GM12878 (cell line): ENCODE measurements at regions not wholly inside any gene's neighbourhood (a gene's known extent, or its start where the extent isn't known, plus 50 kb on each side); places are given as distances from the start of the nearest gene placed in this dataset.

Experiments
- ATAC-seq: fragments of 200-7000 bp; cut with Tn5 transposase; 3 replicates; pipeline ENCODE4 v1.9.1; 2020; ENCODE audit warnings: mild to moderate bottlenecking, moderate library complexity
- BruUV-seq: library from RNA; stranded (reverse); fragments of 400-500 nt; replicated peaks from 2 replicates; lab custom pipeline; 2021; lab: Mats Ljungman, UMichigan
- CTCF ChIA-PET: fragments of 300-600 bp; sonication (Branson Sonifier 250); formaldehyde crosslinking; extraction: SDS; loops from one replicate; lab custom pipeline; 2021; ENCODE audit warnings: inconsistent platforms; lab: Yijun Ruan, JAX
- POLR2A ChIA-PET: fragments of 350-600 bp; formaldehyde crosslinking; extraction: SDS; loops from one replicate; lab custom pipeline; 2021; ENCODE audit warnings: inconsistent platforms; lab: Charles Lee
- RAD21 ChIA-PET: fragments of 300-600 bp; sonication (Branson Sonifier 250); formaldehyde crosslinking; loops from one replicate; lab custom pipeline; 2023; ENCODE audit warnings: antibody characterized with exemption; ENCODE audit not compliant: unreplicated experiment; lab: Charles Lee
- SMC1A ChIA-PET: fragments of 300-600 bp; sonication (Branson Sonifier 250); formaldehyde crosslinking; loops from one replicate; lab custom pipeline; 2023; ENCODE audit not compliant: unreplicated experiment, uncharacterized antibody; lab: Charles Lee
- DNase-seq: peaks from one replicate; pipeline ENCODE4 v3.0.0-alpha.2; 2011; ENCODE audit warnings: low read depth, low spot score
- FAIRE-seq: peaks from 3 replicates; lab custom pipeline; 2011; peaks lifted over from hg19 to GRCh38; lab: Jason Lieb, UNC
- H2AFZ ChIP-seq: 2 replicates; pipeline ENCODE4 v1.6.0; 2011; ENCODE audit warnings: low read depth, low read length, control low read depth; ENCODE audit not compliant: control insufficient read depth
- H3K27ac ChIP-seq: 2 replicates; pipeline ENCODE4 v1.5.1; 2011; ENCODE audit warnings: control low read depth; ENCODE audit not compliant: control insufficient read depth, insufficient read depth
- H3K27me3 ChIP-seq, 2 experiments: replicated peaks in 1 of 2; 2 replicates each; pipeline versions ENCODE4 v1.6.0 to v1.6.1; 2011; ENCODE audit warnings: low read length in 1 of 2; ENCODE audit not compliant: control insufficient read depth in 2 of 2, insufficient read depth in 2 of 2
- H3K36me3 ChIP-seq, 2 experiments: 2 replicates each; pipeline ENCODE4 v1.5.1; 2011; ENCODE audit warnings: low read length in 1 of 2; ENCODE audit not compliant: control insufficient read depth in 2 of 2, insufficient read depth in 2 of 2
- H3K4me1 ChIP-seq: 2 replicates; pipeline ENCODE4 v1.6.1; 2011; ENCODE audit warnings: mild to moderate bottlenecking, low read length, moderate library complexity, mixed read lengths; ENCODE audit not compliant: control insufficient read depth, insufficient read depth
- H3K4me2 ChIP-seq: 2 replicates; pipeline ENCODE4 v1.6.0; 2011; ENCODE audit warnings: control low read depth; ENCODE audit not compliant: control insufficient read depth, insufficient read depth
- H3K4me3 ChIP-seq: fragments of 200-600 bp; sonication (generic); 2 replicates; pipeline ENCODE4 v1.5.1; 2016
- H3K79me2 ChIP-seq: 2 replicates; pipeline ENCODE4 v1.6.0; 2011; ENCODE audit warnings: low read length; ENCODE audit not compliant: control insufficient read depth, insufficient read depth
- H3K9ac ChIP-seq: 2 replicates; pipeline ENCODE4 v1.8.0; 2011; ENCODE audit warnings: low read length, control low read depth, mixed read lengths; ENCODE audit not compliant: control insufficient read depth, insufficient read depth
- H3K9me3 ChIP-seq: replicated peaks from 3 replicates; pipeline ENCODE4 v1.5.1; 2011; ENCODE audit warnings: mild to moderate bottlenecking, low read length; ENCODE audit not compliant: control insufficient read depth, insufficient read depth
- H4K20me1 ChIP-seq: 2 replicates; pipeline ENCODE4 v1.6.0; 2011; ENCODE audit not compliant: control insufficient read depth, insufficient read depth
- CUX1 ChIP-seq: IDR thresholded peaks from 2 replicates; pipeline ENCODE4 v1.6.1; 2012; ENCODE audit warnings: improper control_type of control experiment, low read depth, low read length; ENCODE audit not compliant: insufficient replicate concordance
- NBN ChIP-seq: fragments of 450-650 bp; IDR thresholded peaks from 2 replicates; pipeline ENCODE4 v1.6.1; 2016
- RBBP5 ChIP-seq: fragments of 200-600 bp; sonication (generic); conservative IDR thresholded peaks from 2 replicates; pipeline ENCODE4 v1.6.1; 2016
- YY1 ChIP-seq: IDR thresholded peaks from 2 replicates; pipeline ENCODE4 v1.6.1; 2011; ENCODE audit warnings: low read depth, mild to moderate bottlenecking, low read length
- WGBS: methylation state at CpG from one replicate; pipeline ENCODE4 v1.1.6; 2016; ENCODE audit warnings: low lambda C conversion rate; ENCODE audit not compliant: insufficient replicate concordance, insufficient coverage; ENCODE audit errors: missing lambda C conversion rate; 5-methylcytosine and 5-hydroxymethylcytosine counted together
- in situ Hi-C: fragments of 300-500 bp; cut with MboI; formaldehyde crosslinking; loops from 9 replicates; pipeline ENCODE4 v1.14.3; 2018; ENCODE audit warnings: mixed read lengths
- intact Hi-C: fragments of 100-400 bp; cut with micrococcal nuclease; formaldehyde crosslinking; loops from one replicate; pipeline ENCODE4 v1.14.2; 2022; ENCODE audit not compliant: unreplicated experiment

GRCh38 chr6:85127168-85127498 lies 322.8 kb upstream of the NT5E start:
- CTCF ChIA-PET: interaction anchor here (0.8 to 5.4 kb wide), 3 partner anchors 8 to 704 kb away, joined by 3 to 24 read pairs (median 3); no protein-coding TSS in a partner anchor
- Histone ChIP-seq H3K27ac (no peak overlapping the region), H3K27me3 (no peaks in the 10 kb centered on the region), H3K9ac (no peak overlapping the region), H3K4me3 (no peak overlapping the region), H3K4me2 (no peak overlapping the region), H3K4me1 (no peaks in the 10 kb centered on the region), H3K79me2 (no peaks in the 10 kb centered on the region), H4K20me1 (no peaks in the 10 kb centered on the region), H3K36me3 (no peaks in the 10 kb centered on the region), H2AFZ (no peak overlapping the region), H3K9me3 (no peaks in the 10 kb centered on the region)
- SMC1A ChIA-PET: interaction anchor here (0.8 to 2.0 kb wide), 6 partner anchors 24 to 899 kb away, joined by 3 to 5 read pairs (median 4); partner anchors contain the start of gene CEP162
- no peak for FAIRE-seq
- DNase-seq: no peak
- in situ Hi-C loops (loop anchor here (10.0 kb wide), 1 partner anchor 702 kb away; no protein-coding TSS in a partner anchor), intact Hi-C loops (loop anchor here (1.0 to 10.0 kb wide), 3 partner anchors 196 to 842 kb away; no protein-coding TSS in a partner anchor)
- POLR2A ChIA-PET: no interaction called here
- BruUV-seq: no TSS peak
- ATAC-seq: no peak
- WGBS: 13% methylated on average over 4 of the region's 4 CpGs
- RAD21 ChIA-PET: interaction anchor here (0.6 to 1.0 kb wide), 2 partner anchors 701 to 1809 kb away, joined by 3 read pairs; no protein-coding TSS in a partner anchor
- TF ChIP-seq CUX1 (no peak), YY1 (no peak), RBBP5 (no peak), NBN (no peak)
